A549 (cell line): ENCODE measurements at regions not wholly inside any gene's neighbourhood (a gene's known extent, or its start where the extent isn't known, plus 50 kb on each side); places are given as distances from the start of the nearest gene placed in this dataset.

Source experiments
- ATAC-seq, 2 experiments: fragments of 200-7000 bp in 1 of 2; fragments of >200 bp in 1 of 2; cut with Nextera tagmentation in 1 of 2; cut with Tn5 transposase in 1 of 2; 3 replicates each; pipeline versions ENCODE4 v1.8.0 to v1.9.1; 2018 to 2020; ENCODE audit warnings: mild to moderate bottlenecking in 1 of 2, moderate library complexity in 1 of 2
- CTCF ChIA-PET: fragments of 300-600 bp; sonication (Branson Sonifier 250); formaldehyde crosslinking; extraction: SDS; loops from one replicate; lab custom pipeline; 2021; ENCODE audit warnings: antibody characterized with exemption, inconsistent platforms; lab: Yijun Ruan, JAX
- POLR2A ChIA-PET: fragments of 350-600 bp; formaldehyde crosslinking; extraction: SDS; loops from one replicate; lab custom pipeline; 2021; ENCODE audit warnings: antibody characterized with exemption, inconsistent platforms; lab: Yijun Ruan, JAX
- DNase-seq, 2 experiments: peaks; one replicate each; pipeline versions ENCODE4 v3.0.0 to v3.0.0-alpha.2; 2011 to 2016; ENCODE audit warnings: low read depth in 1 of 2, low spot score in 1 of 2
- FAIRE-seq: peaks from 2 replicates; lab custom pipeline; 2011; peaks lifted over from hg19 to GRCh38; lab: Jason Lieb, UNC
- H3K27ac ChIP-seq, 2 experiments: fragments of >200 bp; sonication (Bioruptor Twin); formaldehyde crosslinking; 3 replicates each; pipeline ENCODE4 v1.5.1; 2016 to 2017
- H3K4me1 ChIP-seq: fragments of >200 bp; sonication (Bioruptor Twin); formaldehyde crosslinking; 3 replicates; pipeline ENCODE4 v1.6.1; 2016
- H3K4me2 ChIP-seq: fragments of >200 bp; sonication (Bioruptor Twin); formaldehyde crosslinking; 3 replicates; pipeline ENCODE4 v1.6.1; 2016
- H3K4me3 ChIP-seq: fragments of >200 bp; sonication (Bioruptor Twin); formaldehyde crosslinking; 3 replicates; pipeline ENCODE4 v1.5.1; 2016
- H3K9me3 ChIP-seq: fragments of >200 bp; sonication (Bioruptor Twin); formaldehyde crosslinking; 3 replicates; pipeline ENCODE4 v1.6.1; 2016
- ESRRA ChIP-seq: fragments of 150-350 bp; IDR thresholded peaks from 2 replicates; pipeline ENCODE4 v1.6.1; 2014; ENCODE audit warnings: mild to moderate bottlenecking, low read length, borderline replicate concordance
- FOSB ChIP-seq: fragments of 250-450 bp; sonication (Bioruptor Pico); IDR thresholded peaks from 2 replicates; pipeline ENCODE4 v1.5.0; 2020; ENCODE audit warnings: mild to moderate bottlenecking, moderate library complexity
- FOSL2 ChIP-seq, 2 experiments: fragments of 450-650 bp in 1 of 2; fragments of >200 bp in 1 of 2; sonication (Bioruptor Twin) in 1 of 2; formaldehyde crosslinking; IDR thresholded peaks; 2 replicates each; pipeline versions ENCODE4 v1.5.0 to v1.6.1; 2016 to 2020; ENCODE audit warnings: mild to moderate bottlenecking in 1 of 2, moderate library complexity in 1 of 2
- FOXS1 ChIP-seq: fragments of 250-450 bp; sonication (Bioruptor Pico); IDR thresholded peaks from 2 replicates; pipeline ENCODE4 v1.5.0; 2020; ENCODE audit warnings: mild to moderate bottlenecking, moderate library complexity
- HEYL ChIP-seq: fragments of 250-450 bp; sonication (Bioruptor Pico); IDR thresholded peaks from 2 replicates; pipeline ENCODE4 v1.8.0; 2021; ENCODE audit warnings: mild to moderate bottlenecking, moderate library complexity
- JUNB ChIP-seq: fragments of >200 bp; sonication (Bioruptor Twin); formaldehyde crosslinking; IDR thresholded peaks from 2 replicates; pipeline ENCODE4 v1.6.1; 2016
- PHF8 ChIP-seq: fragments of 200-600 bp; sonication (generic); IDR thresholded peaks from 2 replicates; pipeline ENCODE4 v1.6.1; 2016; ENCODE audit warnings: low read depth, mild to moderate bottlenecking, antibody characterized with exemption, moderate library complexity, borderline replicate concordance
- RAD21 ChIP-seq, 2 experiments: fragments of >200 bp in 1 of 2; sonication (Bioruptor Twin) in 1 of 2; formaldehyde crosslinking in 1 of 2; IDR thresholded peaks in 1 of 2; conservative IDR thresholded peaks in 1 of 2; 2 replicates in 1 of 2; 3 replicates in 1 of 2; pipeline ENCODE4 v1.6.1; 2012 to 2018; ENCODE audit warnings: inconsistent platforms in 1 of 2
- WGBS: methylation state at CpG from one replicate; pipeline ENCODE4 v1.1.6; 2017; ENCODE audit errors: missing lambda C conversion rate; 5-methylcytosine and 5-hydroxymethylcytosine counted together
- TF ChIP-seq, protein P1 (sequence below): fragments of >200 bp; sonication (Bioruptor Twin); formaldehyde crosslinking; IDR thresholded peaks from 3 replicates; pipeline ENCODE4 v1.6.1; 2016
- TF ChIP-seq, protein P2 (sequence below): fragments of 200-600 bp; sonication (generic); IDR thresholded peaks from 2 replicates; pipeline ENCODE4 v1.6.1; 2016; ENCODE audit warnings: antibody characterized with exemption, mild to moderate bottlenecking, moderate library complexity
- TF ChIP-seq, protein P3 (sequence below): fragments of 250-450 bp; sonication (Bioruptor Pico); IDR thresholded peaks from 2 replicates; pipeline ENCODE4 v1.5.0; 2020; ENCODE audit warnings: low read depth, mild to moderate bottlenecking, moderate library complexity
- TF ChIP-seq, protein P4 (sequence below): IDR thresholded peaks from 2 replicates; pipeline ENCODE4 v1.6.1; 2012

DNA sequence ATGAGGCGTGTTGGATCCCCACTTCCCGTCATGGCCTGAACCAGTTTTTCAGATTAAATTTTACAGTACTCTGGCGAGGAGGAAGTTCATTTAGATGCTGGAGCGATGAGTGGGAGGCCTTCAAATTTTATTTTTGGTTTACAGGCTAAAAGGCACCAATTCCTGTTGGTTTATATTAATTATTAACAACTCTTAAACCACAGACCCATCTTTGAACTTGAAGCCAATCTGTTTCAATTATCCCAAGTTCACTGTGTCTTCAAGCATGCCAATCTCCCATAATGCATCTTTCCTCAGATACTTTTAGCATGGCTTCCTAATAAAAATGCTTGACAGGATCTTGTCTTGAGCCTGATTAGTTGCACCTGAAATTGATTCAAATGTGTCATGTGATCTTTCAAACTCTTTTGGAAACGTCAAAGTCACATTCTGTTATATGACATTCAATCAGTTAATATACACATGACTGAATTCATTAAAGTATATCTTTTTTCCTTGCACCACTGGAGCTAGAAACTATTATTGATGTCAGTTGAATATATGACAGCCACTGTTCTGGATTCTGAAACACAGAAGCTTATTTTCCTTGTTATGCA, 641.7 kb upstream of the TMEM132C start:
- no peak for ATAC-seq
- WGBS, result 5% methylated on average over 5 of the region's 5 CpGs

DNA sequence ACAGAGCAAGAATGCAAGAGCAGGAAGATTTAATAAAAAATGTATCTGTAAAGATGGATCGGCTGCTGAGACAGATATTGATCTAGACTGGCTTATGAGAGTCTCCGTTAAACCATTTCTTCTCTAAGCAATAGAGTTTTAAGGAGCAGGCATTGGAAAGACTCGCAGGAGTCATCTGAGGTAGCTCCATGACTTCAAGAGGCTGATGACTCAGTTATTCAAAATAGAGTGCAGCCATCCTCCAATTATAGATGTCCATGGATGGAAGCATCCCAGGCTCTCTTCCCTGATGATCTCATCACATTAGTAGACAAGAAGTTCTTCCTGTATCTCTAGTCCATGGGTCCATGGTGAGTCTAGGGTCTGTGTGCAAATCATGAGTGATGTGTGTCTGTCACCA, 638.3 kb upstream of the TMEM132C start:
- CTCF ChIA-PET, result interaction anchor here (1.5 kb wide), 1 partner anchor 8 kb away, joined by 3 read pairs; no protein-coding TSS in a partner anchor
- 17% methylated on average over 3 of the region's 3 CpGs for WGBS
- TF ChIP-seq ESRRA, result no peak
- TF ChIP-seq, protein P1, sequence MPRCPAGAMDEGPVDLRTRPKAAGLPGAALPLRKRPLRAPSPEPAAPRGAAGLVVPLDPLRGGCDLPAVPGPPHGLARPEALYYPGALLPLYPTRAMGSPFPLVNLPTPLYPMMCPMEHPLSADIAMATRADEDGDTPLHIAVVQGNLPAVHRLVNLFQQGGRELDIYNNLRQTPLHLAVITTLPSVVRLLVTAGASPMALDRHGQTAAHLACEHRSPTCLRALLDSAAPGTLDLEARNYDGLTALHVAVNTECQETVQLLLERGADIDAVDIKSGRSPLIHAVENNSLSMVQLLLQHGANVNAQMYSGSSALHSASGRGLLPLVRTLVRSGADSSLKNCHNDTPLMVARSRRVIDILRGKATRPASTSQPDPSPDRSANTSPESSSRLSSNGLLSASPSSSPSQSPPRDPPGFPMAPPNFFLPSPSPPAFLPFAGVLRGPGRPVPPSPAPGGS, result no peak
- TF ChIP-seq, protein P2, sequence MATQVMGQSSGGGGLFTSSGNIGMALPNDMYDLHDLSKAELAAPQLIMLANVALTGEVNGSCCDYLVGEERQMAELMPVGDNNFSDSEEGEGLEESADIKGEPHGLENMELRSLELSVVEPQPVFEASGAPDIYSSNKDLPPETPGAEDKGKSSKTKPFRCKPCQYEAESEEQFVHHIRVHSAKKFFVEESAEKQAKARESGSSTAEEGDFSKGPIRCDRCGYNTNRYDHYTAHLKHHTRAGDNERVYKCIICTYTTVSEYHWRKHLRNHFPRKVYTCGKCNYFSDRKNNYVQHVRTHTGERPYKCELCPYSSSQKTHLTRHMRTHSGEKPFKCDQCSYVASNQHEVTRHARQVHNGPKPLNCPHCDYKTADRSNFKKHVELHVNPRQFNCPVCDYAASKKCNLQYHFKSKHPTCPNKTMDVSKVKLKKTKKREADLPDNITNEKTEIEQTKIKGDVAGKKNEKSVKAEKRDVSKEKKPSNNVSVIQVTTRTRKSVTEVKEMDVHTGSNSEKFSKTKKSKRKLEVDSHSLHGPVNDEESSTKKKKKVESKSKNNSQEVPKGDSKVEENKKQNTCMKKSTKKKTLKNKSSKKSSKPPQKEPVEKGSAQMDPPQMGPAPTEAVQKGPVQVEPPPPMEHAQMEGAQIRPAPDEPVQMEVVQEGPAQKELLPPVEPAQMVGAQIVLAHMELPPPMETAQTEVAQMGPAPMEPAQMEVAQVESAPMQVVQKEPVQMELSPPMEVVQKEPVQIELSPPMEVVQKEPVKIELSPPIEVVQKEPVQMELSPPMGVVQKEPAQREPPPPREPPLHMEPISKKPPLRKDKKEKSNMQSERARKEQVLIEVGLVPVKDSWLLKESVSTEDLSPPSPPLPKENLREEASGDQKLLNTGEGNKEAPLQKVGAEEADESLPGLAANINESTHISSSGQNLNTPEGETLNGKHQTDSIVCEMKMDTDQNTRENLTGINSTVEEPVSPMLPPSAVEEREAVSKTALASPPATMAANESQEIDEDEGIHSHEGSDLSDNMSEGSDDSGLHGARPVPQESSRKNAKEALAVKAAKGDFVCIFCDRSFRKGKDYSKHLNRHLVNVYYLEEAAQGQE, result no peak
- no peak for TF ChIP-seq JUNB
- no peak for TF ChIP-seq HEYL (CRISPR knock-in tag)
- TF ChIP-seq, all 56 proteins: peak for 0
- POLR2A ChIA-PET, result no interaction called here
- no peak for ATAC-seq
- H3K4me2 ChIP-seq, result no peak overlapping the region
- no peaks in the 10 kb centered on the region for H3K4me1 ChIP-seq
- H3K4me3 ChIP-seq, result no peak overlapping the region
- no peak overlapping the region for H3K27ac ChIP-seq
- no peak for FAIRE-seq
- H3K9me3 ChIP-seq, result no peaks in the 10 kb centered on the region
- DNase-seq, result no peak

More for the DNA sequence above, 641.7 kb upstream of the TMEM132C start:
- no peak for DNase-seq
- TF ChIP-seq, protein P3, sequence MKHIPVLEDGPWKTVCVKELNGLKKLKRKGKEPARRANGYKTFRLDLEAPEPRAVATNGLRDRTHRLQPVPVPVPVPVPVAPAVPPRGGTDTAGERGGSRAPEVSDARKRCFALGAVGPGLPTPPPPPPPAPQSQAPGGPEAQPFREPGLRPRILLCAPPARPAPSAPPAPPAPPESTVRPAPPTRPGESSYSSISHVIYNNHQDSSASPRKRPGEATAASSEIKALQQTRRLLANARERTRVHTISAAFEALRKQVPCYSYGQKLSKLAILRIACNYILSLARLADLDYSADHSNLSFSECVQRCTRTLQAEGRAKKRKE (CRISPR knock-in tag), result no peak
- TF ChIP-seq, protein P4, sequence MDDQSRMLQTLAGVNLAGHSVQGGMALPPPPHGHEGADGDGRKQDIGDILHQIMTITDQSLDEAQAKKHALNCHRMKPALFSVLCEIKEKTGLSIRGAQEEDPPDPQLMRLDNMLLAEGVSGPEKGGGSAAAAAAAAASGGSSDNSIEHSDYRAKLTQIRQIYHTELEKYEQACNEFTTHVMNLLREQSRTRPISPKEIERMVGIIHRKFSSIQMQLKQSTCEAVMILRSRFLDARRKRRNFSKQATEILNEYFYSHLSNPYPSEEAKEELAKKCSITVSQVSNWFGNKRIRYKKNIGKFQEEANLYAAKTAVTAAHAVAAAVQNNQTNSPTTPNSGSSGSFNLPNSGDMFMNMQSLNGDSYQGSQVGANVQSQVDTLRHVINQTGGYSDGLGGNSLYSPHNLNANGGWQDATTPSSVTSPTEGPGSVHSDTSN, result no peak
- TF ChIP-seq RAD21 (conservative IDR thresholded peaks at IDR 0.05 in 1 of 2, IDR thresholded peaks at IDR 0.05 in 1 of 2) (no peak), FOXS1 (no peak), FOSB (CRISPR knock-in tag) (no peak)
- no peak for FAIRE-seq
- Histone ChIP-seq H3K4me3 (no peak overlapping the region), H3K4me2 (no peak overlapping the region), H3K9me3 (no peaks in the 10 kb centered on the region), H3K27ac (no peak overlapping the region), H3K4me1 (no peaks in the 10 kb centered on the region)
- CTCF ChIA-PET, result interaction anchor here (1.7 kb wide), 1 partner anchor 12 kb away, joined by 4 read pairs; no protein-coding TSS in a partner anchor
- POLR2A ChIA-PET, result no interaction called here

DNA sequence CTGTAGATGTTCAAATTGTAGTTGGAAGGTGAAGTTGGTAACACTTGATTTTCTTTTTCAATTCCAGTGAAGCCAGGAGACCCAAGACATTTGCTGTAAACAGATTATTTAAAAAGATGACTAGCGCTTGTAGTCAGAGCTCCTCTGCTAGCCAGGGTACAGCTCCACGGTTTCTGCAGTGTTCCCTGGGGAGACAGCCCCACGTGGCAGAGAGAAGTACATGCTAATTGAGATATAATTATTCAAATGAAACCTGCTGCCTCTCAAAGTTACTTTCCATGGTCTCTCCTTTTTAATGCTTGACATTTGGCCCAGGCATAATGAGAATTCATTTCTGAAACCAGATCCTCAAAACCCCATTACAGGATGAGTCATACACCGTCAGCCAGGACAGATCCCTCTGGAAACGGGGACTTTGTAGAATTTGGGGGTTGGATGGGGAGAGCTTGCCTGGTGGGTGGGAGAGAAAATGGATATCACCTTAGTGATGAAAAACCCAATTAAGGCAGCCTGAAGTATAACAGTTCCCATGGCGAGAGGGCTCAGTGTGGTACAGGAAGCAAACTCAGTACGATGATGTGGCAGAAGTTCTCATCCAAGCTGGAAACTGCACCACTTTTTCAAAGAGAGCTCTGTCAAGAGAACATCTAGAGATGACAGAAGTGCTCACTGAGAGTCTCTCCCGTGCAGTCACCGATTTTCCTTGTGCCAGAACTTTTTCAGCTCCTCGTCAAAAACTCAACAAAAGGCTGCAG, 637.7 kb upstream of the TMEM132C start:
- Histone ChIP-seq H3K4me2 (no peak overlapping the region), H3K4me1 (no peaks in the 10 kb centered on the region)
- POLR2A ChIA-PET, result no interaction called here
- WGBS, result 8% methylated on average over 10 of the region's 10 CpGs
- no peak for TF ChIP-seq FOSL2 (IDR thresholded peaks at IDR 0.05)
- peak; percentile 16; the same call in 1 of the 2 replicates for TF ChIP-seq FOSL2 (CRISPR knock-in tag; IDR thresholded peaks at IDR 0.05)
- no peak for TF ChIP-seq PHF8
- TF ChIP-seq, all 56 proteins: peak for 1
- no peak overlapping the region for H3K4me3 ChIP-seq
- no peak for DNase-seq
- CTCF ChIA-PET, result interaction anchor here (1.5 kb wide), 1 partner anchor 7 kb away, joined by 3 read pairs; no protein-coding TSS in a partner anchor
- no peak for ATAC-seq
- FAIRE-seq, result no peak
- H3K9me3 ChIP-seq, result no peaks in the 10 kb centered on the region
- H3K27ac ChIP-seq, result no peak overlapping the region
